Fibroblast of mammary gland (primary cell): ENCODE measurements at regions not wholly inside any gene's neighbourhood (a gene's known extent, or its start where the extent isn't known, plus 50 kb on each side); places are given as distances from the start of the nearest gene placed in this dataset.

Experiments used
- DNase-seq: peaks from one replicate; pipeline ENCODE4 v3.0.0-alpha.2; 2010; ENCODE audit warnings: low read depth
- H3K4me3 ChIP-seq: 2 replicates; pipeline ENCODE4 v1.5.1; 2011; ENCODE audit warnings: low read depth, mild to moderate bottlenecking, low read length, moderate library complexity; ENCODE audit not compliant: control insufficient read depth
- CTCF ChIP-seq: conservative IDR thresholded peaks from 2 replicates; pipeline ENCODE4 v1.5.1; 2011; ENCODE audit warnings: low read depth, low read length, inconsistent platforms; ENCODE audit not compliant: control insufficient read depth, insufficient read depth

- no peak overlapping the region for H3K4me3 ChIP-seq
- DNase-seq = no peak
- TF ChIP-seq CTCF = no peak
These were observed 51.6 kb upstream of the BLTP1 start for GRCh38 chr4:122100508-122100907.

GRCh38 chr4:122099896-122100295 lies 52.2 kb upstream of the BLTP1 start:
- H3K4me3 ChIP-seq = no peak overlapping the region
- no peak for TF ChIP-seq CTCF
- DNase-seq = peak; percentile 39

GRCh38 chr4:122091836-122092405 lies 60.2 kb upstream of the BLTP1 start:
- no peak for DNase-seq
- TF ChIP-seq CTCF = no peak
- no peak overlapping the region for H3K4me3 ChIP-seq

- H3K4me3 ChIP-seq = no peak overlapping the region
- TF ChIP-seq CTCF = no peak
- no peak for DNase-seq
These were observed 60.7 kb upstream of the BLTP1 start for GRCh38 chr4:122091397-122091796.

DNA sequence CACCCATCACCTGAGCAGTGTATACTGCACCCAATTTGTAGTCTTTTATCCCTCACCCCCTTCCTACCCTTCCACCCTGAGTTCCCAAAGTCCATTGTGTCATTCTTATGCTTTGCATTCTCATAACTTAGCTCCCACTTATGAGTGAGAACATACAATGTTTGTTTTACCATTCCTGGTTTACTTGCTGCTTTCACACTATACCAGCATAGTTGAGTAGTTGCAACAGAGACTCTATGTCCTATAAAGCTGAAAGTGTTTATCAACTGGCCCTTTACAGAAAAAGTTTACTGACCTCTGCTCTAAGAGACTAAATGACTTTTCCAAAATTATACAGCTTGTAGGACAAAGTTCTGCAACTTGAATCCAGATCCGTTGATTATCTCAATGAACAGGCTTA lies 61.1 kb upstream of the BLTP1 start:
- DNase-seq = no peak
- TF ChIP-seq CTCF = no peak
- no peak overlapping the region for H3K4me3 ChIP-seq

GRCh38 chr4:122086338-122087065 lies 65.6 kb upstream of the BLTP1 start:
- peak; percentile 62 for DNase-seq
- no peak for TF ChIP-seq CTCF
- no peak overlapping the region for H3K4me3 ChIP-seq
